ENCODE measurements at regions not wholly inside any gene's neighbourhood (a gene's known extent, or its start where the extent isn't known, plus 50 kb on each side); places are given as distances from the start of the nearest gene placed in this dataset.

GRCh38 chr7:108684629-108685028, 115.0 kb downstream of the DNAJB9 start:
- Mint-ChIP-seq H3K27me3 (ENCODE audit: insufficient read depth, low read depth) (no peaks in the 10 kb centered on the region), H3K9me3 (no peaks in the 10 kb centered on the region), H3K36me3 (no peaks in the 10 kb centered on the region), H3K4me1 (no peaks in the 10 kb centered on the region), H3K4me3 (no peak overlapping the region), H3K27ac (no peak overlapping the region)
- no peaks in the 10 kb centered on the region for H3K36me3 ChIP-seq
- H3K4me1 ChIP-seq = no peaks in the 10 kb centered on the region
- no peaks in the 10 kb centered on the region for H3K9me3 ChIP-seq (ENCODE audit: low read depth)
- H3K4me2 ChIP-seq = no peak overlapping the region
- no peaks in the 10 kb centered on the region for H4K20me1 ChIP-seq (ENCODE audit: low read depth)
- H3K9ac ChIP-seq = no peak overlapping the region
- no peaks in the 10 kb centered on the region for H3K27me3 ChIP-seq
- H3K79me2 ChIP-seq (ENCODE audit: low read depth) = no peaks in the 10 kb centered on the region
- no peak overlapping the region for H2AFZ ChIP-seq (replicated peaks)
- H3K27ac ChIP-seq = no peak overlapping the region
- H3F3A ChIP-seq (ENCODE audit: low read depth) = no peaks in the 10 kb centered on the region
- TF ChIP-seq CTCF (IDR thresholded peaks at IDR 0.05) (no peak), EZH2 (IDR thresholded peaks at IDR 0.05) (no peak), EZH2phosphoT487 (IDR thresholded peaks at IDR 0.05) (no peak)
- DNase-seq (ENCODE audit: low spot score) = no peak
- no peak overlapping the region for H3K4me3 ChIP-seq

- H3K79me2 ChIP-seq (ENCODE audit: low read depth) = no peaks in the 10 kb centered on the region
- no peak for TF ChIP-seq EZH2 (IDR thresholded peaks at IDR 0.05)
- no peak for TF ChIP-seq CTCF (IDR thresholded peaks at IDR 0.05)
- TF ChIP-seq EZH2phosphoT487 (IDR thresholded peaks at IDR 0.05) = no peak
- Mint-ChIP-seq H3K27ac (no peak overlapping the region), H3K4me1 (no peaks in the 10 kb centered on the region), H3K9me3 (peaks cover 2% of the 10 kb centered on the region), H3K4me3 (no peak overlapping the region), H3K36me3 (no peaks in the 10 kb centered on the region), H3K27me3 (ENCODE audit: insufficient read depth, low read depth) (no peaks in the 10 kb centered on the region)
- no peaks in the 10 kb centered on the region for H3K36me3 ChIP-seq
- H3K4me2 ChIP-seq = no peak overlapping the region
- no peaks in the 10 kb centered on the region for H3K4me1 ChIP-seq
- no peaks in the 10 kb centered on the region for H4K20me1 ChIP-seq (ENCODE audit: low read depth)
- H3F3A ChIP-seq (ENCODE audit: low read depth) = no peaks in the 10 kb centered on the region
- no peaks in the 10 kb centered on the region for H3K27me3 ChIP-seq
- DNase-seq (ENCODE audit: low spot score) = no peak
- H2AFZ ChIP-seq (replicated peaks) = no peak overlapping the region
- no peaks in the 10 kb centered on the region for H3K9me3 ChIP-seq (ENCODE audit: low read depth)
- no peak overlapping the region for H3K4me3 ChIP-seq
- H3K9ac ChIP-seq = no peak overlapping the region
- no peak overlapping the region for H3K27ac ChIP-seq
Observed at GRCh38 chr7:108686494-108686893, 116.8 kb downstream of the DNAJB9 start.

- no peak overlapping the region for H2AFZ ChIP-seq (replicated peaks)
- H3K4me1 ChIP-seq = no peaks in the 10 kb centered on the region
- H3K27me3 ChIP-seq = no peaks in the 10 kb centered on the region
- H3K9me3 ChIP-seq (ENCODE audit: low read depth) = no peaks in the 10 kb centered on the region
- Mint-ChIP-seq H3K27me3 (ENCODE audit: insufficient read depth, low read depth) (no peaks in the 10 kb centered on the region), H3K27ac (no peak overlapping the region), H3K4me1 (peaks cover 4% of the 10 kb centered on the region), H3K9me3 (no peaks in the 10 kb centered on the region), H3K36me3 (no peaks in the 10 kb centered on the region), H3K4me3 (no peak overlapping the region)
- H3K9ac ChIP-seq = no peak overlapping the region
- no peaks in the 10 kb centered on the region for H4K20me1 ChIP-seq (ENCODE audit: low read depth)
- no peaks in the 10 kb centered on the region for H3K36me3 ChIP-seq
- no peak for DNase-seq (ENCODE audit: low spot score)
- no peaks in the 10 kb centered on the region for H3K79me2 ChIP-seq (ENCODE audit: low read depth)
- no peaks in the 10 kb centered on the region for H3F3A ChIP-seq (ENCODE audit: low read depth)
- no peak overlapping the region for H3K27ac ChIP-seq
- H3K4me3 ChIP-seq = no peak overlapping the region
- no peak overlapping the region for H3K4me2 ChIP-seq
- TF ChIP-seq CTCF (IDR thresholded peaks at IDR 0.05) = no peak
- no peak for TF ChIP-seq EZH2phosphoT487 (IDR thresholded peaks at IDR 0.05)
- no peak for TF ChIP-seq EZH2 (IDR thresholded peaks at IDR 0.05)
Observed at GRCh38 chr7:108697254-108697653, 127.6 kb downstream of the DNAJB9 start.

DNA sequence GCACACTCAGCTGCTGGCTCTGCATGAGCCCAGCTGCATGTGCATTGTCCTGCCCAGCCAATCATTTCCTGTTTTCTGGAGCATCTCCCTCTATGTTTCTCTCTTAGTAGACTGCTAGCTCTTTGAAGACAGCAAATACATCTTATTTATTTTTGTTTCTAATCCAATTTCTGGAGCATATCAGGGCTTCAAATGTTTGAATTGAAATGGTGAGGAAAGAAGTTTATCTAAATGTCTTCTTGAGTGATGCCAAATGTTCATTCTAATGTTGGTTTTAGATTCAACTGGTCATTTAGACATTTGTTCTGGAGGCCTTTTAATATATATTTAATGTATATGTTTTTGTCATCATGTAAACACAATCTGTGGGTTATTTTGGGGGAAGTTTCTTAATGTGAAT, 141.9 kb downstream of the DNAJB9 start:
- Histone ChIP-seq H3K4me2 (no peak overlapping the region), H4K20me1 (ENCODE audit: low read depth) (no peaks in the 10 kb centered on the region), H3K4me3 (no peak overlapping the region), H3K27me3 (no peaks in the 10 kb centered on the region), H3K4me1 (peaks cover 8% of the 10 kb centered on the region), H3K9me3 (ENCODE audit: low read depth) (no peaks in the 10 kb centered on the region), H3K36me3 (no peaks in the 10 kb centered on the region), H3F3A (ENCODE audit: low read depth) (no peaks in the 10 kb centered on the region), H3K79me2 (ENCODE audit: low read depth) (no peaks in the 10 kb centered on the region), H3K9ac (no peak overlapping the region), H2AFZ (replicated peaks) (peak overlapping the region; percentile 29), H3K27ac (no peak overlapping the region)
- no peak for DNase-seq (ENCODE audit: low spot score)
- peaks cover 2% of the 10 kb centered on the region for H3K27me3 Mint-ChIP-seq (ENCODE audit: insufficient read depth, low read depth)
- no peaks in the 10 kb centered on the region for H3K4me1 Mint-ChIP-seq
- H3K9me3 Mint-ChIP-seq = no peaks in the 10 kb centered on the region
- no peak overlapping the region for H3K27ac Mint-ChIP-seq
- no peaks in the 10 kb centered on the region for H3K36me3 Mint-ChIP-seq
- no peak for TF ChIP-seq EZH2phosphoT487 (IDR thresholded peaks at IDR 0.05)
- TF ChIP-seq CTCF (IDR thresholded peaks at IDR 0.05) = no peak
- no peak for TF ChIP-seq EZH2 (IDR thresholded peaks at IDR 0.05)
- no peak overlapping the region for H3K4me3 Mint-ChIP-seq

Data from neural progenitor cell (in vitro differentiated cells).